ENCODE measurements at regions not wholly inside any gene's neighbourhood (a gene's known extent, or its start where the extent isn't known, plus 50 kb on each side); places are given as distances from the start of the nearest gene placed in this dataset.

DNA sequence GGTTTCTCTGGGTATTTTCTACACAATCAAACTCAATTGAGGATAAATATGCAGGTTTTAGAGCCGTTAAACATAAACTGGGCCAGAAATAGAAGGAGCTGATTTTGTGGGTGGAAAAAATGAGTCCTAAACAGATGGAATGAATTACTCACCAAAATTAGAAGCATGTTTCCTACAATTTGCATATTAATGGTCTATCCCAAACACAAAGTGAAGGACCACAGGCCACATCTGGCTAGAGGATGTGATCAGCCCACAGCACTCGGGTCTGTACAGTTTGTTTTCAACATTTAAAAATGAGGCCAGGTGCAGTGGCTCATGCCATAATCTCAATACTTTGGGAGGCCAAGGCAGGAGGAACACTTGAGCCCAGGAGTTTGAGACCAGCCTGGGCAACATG is 296.3 kb downstream of the PREX1 start:
- TF ChIP-seq, protein P1, sequence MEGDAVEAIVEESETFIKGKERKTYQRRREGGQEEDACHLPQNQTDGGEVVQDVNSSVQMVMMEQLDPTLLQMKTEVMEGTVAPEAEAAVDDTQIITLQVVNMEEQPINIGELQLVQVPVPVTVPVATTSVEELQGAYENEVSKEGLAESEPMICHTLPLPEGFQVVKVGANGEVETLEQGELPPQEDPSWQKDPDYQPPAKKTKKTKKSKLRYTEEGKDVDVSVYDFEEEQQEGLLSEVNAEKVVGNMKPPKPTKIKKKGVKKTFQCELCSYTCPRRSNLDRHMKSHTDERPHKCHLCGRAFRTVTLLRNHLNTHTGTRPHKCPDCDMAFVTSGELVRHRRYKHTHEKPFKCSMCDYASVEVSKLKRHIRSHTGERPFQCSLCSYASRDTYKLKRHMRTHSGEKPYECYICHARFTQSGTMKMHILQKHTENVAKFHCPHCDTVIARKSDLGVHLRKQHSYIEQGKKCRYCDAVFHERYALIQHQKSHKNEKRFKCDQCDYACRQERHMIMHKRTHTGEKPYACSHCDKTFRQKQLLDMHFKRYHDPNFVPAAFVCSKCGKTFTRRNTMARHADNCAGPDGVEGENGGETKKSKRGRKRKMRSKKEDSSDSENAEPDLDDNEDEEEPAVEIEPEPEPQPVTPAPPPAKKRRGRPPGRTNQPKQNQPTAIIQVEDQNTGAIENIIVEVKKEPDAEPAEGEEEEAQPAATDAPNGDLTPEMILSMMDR (IDR thresholded peaks at IDR 0.05; ENCODE audit: low read depth, low read length, poor library complexity, severe bottlenecking), result no peak
- no peak for TF ChIP-seq EZH2phosphoT487 (IDR thresholded peaks at IDR 0.05; ENCODE audit: borderline replicate concordance, low read length)
